Spleen (tissue), 11 donors: ENCODE measurements at regions not wholly inside any gene's neighbourhood (a gene's known extent, or its start where the extent isn't known, plus 50 kb on each side); places are given as distances from the start of the nearest gene placed in this dataset.
"Not testable (repeated sequence)": the region's sequence is repeated elsewhere in the genome, so short reads cannot be mapped to it uniquely, and the experiment has no call there.

Experiments used
- DNase-seq: peaks from one replicate; pipeline ENCODE4 v3.0.0-alpha.2; 2020
- H3K27ac ChIP-seq, 8 donors: fragments of 200-600 bp; sonication (generic) in 7 of 8; 1 replicate in 4 of 8; 2 replicates in 4 of 8; pipeline versions ENCODE4 v1.5.0 to v1.8.0; 2016 to 2021; ENCODE audit warnings: inconsistent platforms in 4 of 8, mild to moderate bottlenecking in 4 of 8, moderate library complexity in 1 of 8
- H3K27me3 ChIP-seq, 7 donors: fragments of 200-600 bp; sonication (generic) in 6 of 7; replicated peaks in 1 of 7; 1 replicate in 4 of 7; 2 replicates in 3 of 7; pipeline versions ENCODE4 v1.5.0 to v1.8.0; 2016 to 2021; ENCODE audit warnings: inconsistent platforms in 3 of 7, mild to moderate bottlenecking in 1 of 7
- H3K36me3 ChIP-seq, 6 donors: fragments of 200-600 bp; sonication (generic) in 5 of 6; 1 replicate in 4 of 6; 2 replicates in 2 of 6; pipeline versions ENCODE4 v1.5.0 to v1.8.0; 2016 to 2021; ENCODE audit warnings: inconsistent platforms in 2 of 6
- H3K4me1 ChIP-seq, 6 donors: fragments of 200-600 bp; sonication (generic) in 5 of 6; 1 replicate in 3 of 6; 2 replicates in 3 of 6; pipeline versions ENCODE4 v1.5.0 to v1.8.0; 2016 to 2021; ENCODE audit warnings: inconsistent platforms in 3 of 6
- H3K4me3 ChIP-seq, 8 donors: fragments of 200-600 bp; sonication (generic) in 7 of 8; 1 replicate in 4 of 8; 2 replicates in 4 of 8; pipeline versions ENCODE4 v1.5.0 to v1.8.0; 2016 to 2021; ENCODE audit warnings: inconsistent platforms in 4 of 8, mild to moderate bottlenecking in 4 of 8, moderate library complexity in 2 of 8
- H3K9me3 ChIP-seq, 8 donors: fragments of 200-600 bp; sonication (generic) in 7 of 8; 1 replicate in 4 of 8; 2 replicates in 4 of 8; pipeline versions ENCODE4 v1.5.0 to v1.8.0; 2016 to 2021; ENCODE audit warnings: inconsistent platforms in 4 of 8
- CTCF ChIP-seq, 11 experiments: fragments of 200-600 bp in 7 of 11; fragments of 450-650 bp in 4 of 11; sonication (generic) in 4 of 11; IDR thresholded peaks in 8 of 11; conservative IDR thresholded peaks in 3 of 11; 1 replicate in 7 of 11; 2 replicates in 4 of 11; pipeline versions ENCODE4 v1.4.0 to v1.8.0; 2016 to 2021; ENCODE audit warnings: antibody characterized with exemption in 11 of 11, inconsistent platforms in 4 of 11, mild to moderate bottlenecking in 1 of 11
- POLR2A ChIP-seq, 3 donors: fragments of 450-650 bp; IDR thresholded peaks; one replicate each; pipeline ENCODE4 v1.5.1; 2017; ENCODE audit warnings: antibody characterized with exemption in 3 of 3, mild to moderate bottlenecking in 1 of 3
- POLR2AphosphoS5 ChIP-seq, 3 donors: sonication (generic); formaldehyde crosslinking; IDR thresholded peaks; one replicate each; pipeline ENCODE4 v1.5.1; 2017; ENCODE audit warnings: antibody characterized with exemption in 3 of 3
- WGBS, 5 donors: extraction: QIAGEN DNeasy Blood & Tissue Kit in 3 of 5; methylation state at CpG; one replicate each; pipeline versions ENCODE4 v1.1.5 to v1.1.7; 2013 to 2018; 5-methylcytosine and 5-hydroxymethylcytosine counted together
- intact Hi-C: fragments of 100-400 bp; cut with DNase I; formaldehyde crosslinking; loops from one replicate; pipeline ENCODE4 v1.15.0; 2023; ENCODE audit warnings: low total_unique reads
- donor health status: healthy with polysubstance abuse.
- donor health status: DM: no; HTN: no; CAD: no; lungs with moderate emphysema.
- donor health status: DM: no; HTN: no; CAD: no.
- donor health status: Bipolar disorder and iron deficiency.
- donor health status: healthy.
- donor health status: DM: no; HTN: no; CAD: no.
- donor health status: DM: yes; HTN: yes; CAD: no.

- Histone ChIP-seq H3K36me3 (no peaks in the 10 kb centered on the region), H3K27ac (no peak overlapping the region), H3K27me3 (no peaks in the 10 kb centered on the region), H3K4me1 (no peaks in the 10 kb centered on the region), H3K4me3 (no peak overlapping the region), H3K9me3 (no peaks in the 10 kb centered on the region)
- no peak for DNase-seq
- TF ChIP-seq POLR2AphosphoS5 (IDR thresholded peaks at IDR 0.05) (no peak), POLR2A (IDR thresholded peaks at IDR 0.05) (no peak), CTCF (IDR thresholded peaks at IDR 0.05 in 8 of 11, conservative IDR thresholded peaks at IDR 0.05 in 3 of 11) (no peak)
- intact Hi-C loops: no loop called here
- 86 to 95% (median 91%) methylated on average over 5 of the region's 5 CpGs for WGBS, 5 donors
Observed at GRCh38 chr4:160414496-160414895, 1311.6 kb downstream of the RAPGEF2 start.

GRCh38 chr4:160423879-160424451, 1321.1 kb downstream of the RAPGEF2 start:
- Histone ChIP-seq H3K4me1 (no peaks in the 10 kb centered on the region), H3K9me3 (peaks cover 0 to 4% (median 0%) of the 10 kb centered on the region in 8 donors), H3K4me3 (no peak overlapping the region), H3K36me3 (no peaks in the 10 kb centered on the region), H3K27ac (no peak overlapping the region), H3K27me3 (no peaks in the 10 kb centered on the region)
- TF ChIP-seq CTCF (IDR thresholded peaks at IDR 0.05 in 8 of 11, conservative IDR thresholded peaks at IDR 0.05 in 3 of 11) (no peak), POLR2A (IDR thresholded peaks at IDR 0.05) (no peak), POLR2AphosphoS5 (IDR thresholded peaks at IDR 0.05) (no peak)
- no peak for DNase-seq
- intact Hi-C loops: no loop called here
- 69 to 84% (median 70%) methylated on average over 6 of the region's 6 CpGs for WGBS, 5 donors

GRCh38 chr4:160426233-160426632, 1323.4 kb downstream of the RAPGEF2 start:
- H3K27me3 ChIP-seq: no peaks in the 10 kb centered on the region
- H3K4me1 ChIP-seq: no peaks in the 10 kb centered on the region
- peaks cover 0 to 23% (median 9%) of the 10 kb centered on the region in 8 donors for H3K9me3 ChIP-seq
- no peak overlapping the region for H3K4me3 ChIP-seq
- TF ChIP-seq CTCF (IDR thresholded peaks at IDR 0.05 in 8 of 11, conservative IDR thresholded peaks at IDR 0.05 in 3 of 11) (no peak), POLR2A (IDR thresholded peaks at IDR 0.05) (no peak), POLR2AphosphoS5 (IDR thresholded peaks at IDR 0.05) (no peak)
- 85 to 95% (median 91%) methylated on average over 2 of the region's 2 CpGs for WGBS, 5 donors
- no peaks in the 10 kb centered on the region for H3K36me3 ChIP-seq
- no peak overlapping the region for H3K27ac ChIP-seq
- intact Hi-C loops: no loop called here
- no peak for DNase-seq

GRCh38 chr4:160450876-160451275, 1348.0 kb downstream of the RAPGEF2 start:
- TF ChIP-seq POLR2A (IDR thresholded peaks at IDR 0.05): no peak
- no peak for TF ChIP-seq CTCF (IDR thresholded peaks at IDR 0.05 in 8 of 11, conservative IDR thresholded peaks at IDR 0.05 in 3 of 11)
- no peak for TF ChIP-seq POLR2AphosphoS5 (IDR thresholded peaks at IDR 0.05)
- no peaks in the 10 kb centered on the region for H3K9me3 ChIP-seq
- no peak overlapping the region for H3K4me3 ChIP-seq
- no peak for DNase-seq
- H3K4me1 ChIP-seq: no peaks in the 10 kb centered on the region
- intact Hi-C loops: no loop called here
- 68 to 76% (median 72%) methylated on average over 3 of the region's 3 CpGs for WGBS, 5 donors
- no peaks in the 10 kb centered on the region for H3K36me3 ChIP-seq
- no peak overlapping the region for H3K27ac ChIP-seq
- H3K27me3 ChIP-seq: no peaks in the 10 kb centered on the region

GRCh38 chr4:160481696-160482690, 1379.1 kb downstream of the RAPGEF2 start:
- H3K27me3 ChIP-seq, H3K36me3 ChIP-seq, H3K4me3 ChIP-seq, H3K4me1 ChIP-seq, intact Hi-C loops, H3K27ac ChIP-seq: not testable (repeated sequence)
- DNase-seq: peak; percentile 70
- 86 to 93% (median 91%) methylated on average over 26 to 39 of the region's 39 CpGs for WGBS, 5 donors
- H3K9me3 ChIP-seq: peaks cover 0 to 34% (median 6%) of the 10 kb centered on the region in 8 donors
